Right hindlimb (tissue), 1 donor: ENCODE measurements at regions not wholly inside any gene's neighbourhood (a gene's known extent, or its start where the extent isn't known, plus 50 kb on each side); places are given as distances from the start of the nearest gene placed in this dataset.

ENCODE experiments used
- DNase-seq: peaks from one replicate; pipeline ENCODE4 v3.0.0-alpha.2; 2018

DNA sequence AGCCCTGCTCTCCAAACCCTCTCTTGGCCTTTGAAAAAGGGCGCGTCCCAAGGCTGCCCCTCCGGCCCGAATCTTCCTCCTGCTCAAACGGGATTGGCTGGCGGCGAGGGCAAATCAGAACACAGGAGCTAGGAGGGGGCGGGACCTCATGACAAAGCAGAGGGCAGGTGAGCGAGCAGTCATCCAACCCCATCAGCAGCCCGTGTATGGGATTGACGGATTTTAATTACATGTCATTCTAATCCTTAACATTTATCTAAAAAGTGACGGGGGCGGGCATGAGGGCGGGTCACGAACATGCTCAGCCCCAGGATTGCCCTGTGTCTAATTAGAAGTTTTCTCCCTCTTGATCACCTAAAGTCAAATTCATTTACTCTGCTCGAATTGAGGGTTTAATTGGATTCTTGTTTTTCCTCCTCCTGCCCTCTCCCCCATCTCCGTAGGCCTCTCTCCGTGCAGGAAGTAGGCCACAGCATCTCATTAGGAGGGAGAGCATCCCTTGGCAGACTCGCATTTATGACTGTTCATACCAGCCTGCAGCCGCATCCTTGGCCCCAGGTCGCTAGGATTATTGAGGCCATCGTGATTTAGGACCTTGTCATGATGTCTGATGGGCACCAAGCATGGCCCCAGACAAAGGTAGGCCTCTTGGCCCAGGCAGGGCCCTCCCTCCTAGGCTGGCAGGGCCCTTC is 147.1 kb downstream of the CHST1 start:
- DNase-seq, result no peak

DNA sequence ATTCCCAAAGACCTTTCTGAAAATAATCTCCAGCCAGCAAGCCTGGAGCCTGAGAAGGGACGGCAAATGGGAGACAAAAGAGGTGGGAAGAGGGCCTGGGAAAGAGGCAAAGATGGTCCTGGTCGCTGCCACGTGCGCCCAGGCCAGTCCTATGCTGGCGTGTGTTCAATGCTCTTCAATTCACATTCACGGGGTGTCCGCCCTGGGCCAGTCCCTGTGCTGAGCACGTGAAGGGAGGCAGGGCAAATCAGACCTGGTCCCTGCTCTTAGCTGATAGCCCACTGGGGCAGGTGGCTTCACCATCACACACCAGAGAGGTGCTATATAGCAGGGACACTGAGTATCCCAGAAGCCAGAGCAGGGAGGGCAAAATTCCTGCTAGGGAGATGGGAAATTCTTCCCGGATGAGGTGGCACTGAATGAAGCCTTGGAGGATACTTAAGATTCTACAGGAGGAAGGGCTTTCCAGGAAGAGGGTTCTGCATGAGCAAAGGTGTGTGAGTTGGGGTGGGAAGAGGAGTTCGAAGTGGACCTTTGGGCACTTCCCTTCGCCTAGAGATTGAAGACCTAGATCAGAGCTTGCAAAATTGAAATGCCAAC is 148.2 kb downstream of the CHST1 start:
- no peak for DNase-seq

GRCh38 chr11:45513821-45514340 is 151.5 kb downstream of the CHST1 start:
- no peak for DNase-seq

DNA sequence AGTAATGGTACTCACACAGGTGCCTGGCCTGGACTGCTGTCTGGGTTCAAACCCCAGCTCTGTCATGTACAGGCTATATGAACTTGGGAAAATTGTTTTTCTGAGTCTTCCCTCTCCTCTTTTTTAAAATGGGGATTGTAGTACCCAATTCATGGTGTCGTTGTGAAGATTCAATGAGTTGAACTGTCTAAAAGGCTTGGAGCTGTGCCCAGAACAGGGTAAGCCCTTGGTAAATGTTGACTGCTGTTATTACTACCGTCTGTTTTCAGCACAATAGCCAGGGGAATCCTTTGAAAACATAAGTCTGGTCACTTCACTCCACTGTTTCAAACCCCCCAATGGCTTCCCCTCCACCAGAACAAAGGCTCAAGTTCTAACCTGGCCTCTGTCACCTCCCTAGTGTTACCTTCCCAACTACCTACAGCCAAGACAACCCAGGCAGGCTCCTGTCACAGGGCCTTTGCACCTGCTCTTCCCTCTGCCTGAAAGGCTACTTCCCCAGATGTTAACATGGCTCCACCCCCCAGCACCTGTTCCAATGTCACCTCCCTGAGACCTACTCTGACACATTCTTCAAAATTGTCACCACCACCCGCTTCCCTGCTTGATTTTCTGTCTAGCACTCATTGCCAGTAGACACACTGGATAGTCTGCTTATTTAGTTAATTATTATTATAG is 152.8 kb downstream of the CHST1 start:
- no peak for DNase-seq

GRCh38 chr11:45511566-45511965 is 153.9 kb downstream of the CHST1 start:
- DNase-seq, result no peak

- no peak for DNase-seq
Measured at GRCh38 chr11:45507916-45508315, 157.5 kb downstream of the CHST1 start.

DNA sequence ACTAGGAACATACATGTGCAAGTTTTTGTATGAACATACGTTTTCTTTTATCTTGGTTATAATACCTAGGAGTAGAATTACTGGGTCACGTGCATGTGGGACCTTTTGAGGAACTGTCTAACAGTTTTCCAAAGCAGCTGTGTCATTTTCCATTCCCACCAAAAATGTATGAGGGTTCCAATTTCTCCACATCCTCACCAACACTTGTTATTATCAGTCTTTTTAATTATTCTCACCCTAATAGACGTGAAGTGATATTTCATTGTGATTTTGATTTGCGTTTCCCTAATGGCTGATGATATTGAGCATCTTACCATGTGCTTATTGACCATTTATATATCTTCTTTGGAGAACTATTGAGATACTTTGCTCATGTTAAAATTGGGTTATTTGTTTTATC is 162.1 kb downstream of the CHST1 start:
- no peak for DNase-seq

DNA sequence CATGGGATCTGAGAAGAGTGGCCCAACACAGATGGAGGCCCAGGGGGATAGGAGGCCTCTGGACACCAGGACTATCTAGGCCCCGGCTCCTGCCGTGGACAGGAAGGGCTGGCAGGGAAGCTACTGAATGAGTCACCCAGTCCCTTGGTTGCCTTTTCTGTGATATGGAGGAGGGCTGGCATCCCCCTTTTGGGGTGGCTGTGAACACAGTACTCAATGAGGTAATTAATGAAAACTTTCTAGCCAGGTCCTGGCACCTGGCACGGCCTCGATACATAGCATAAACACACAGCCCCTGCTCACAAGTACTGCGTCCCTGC is 163.2 kb downstream of the CHST1 start:
- no peak for DNase-seq

DNA sequence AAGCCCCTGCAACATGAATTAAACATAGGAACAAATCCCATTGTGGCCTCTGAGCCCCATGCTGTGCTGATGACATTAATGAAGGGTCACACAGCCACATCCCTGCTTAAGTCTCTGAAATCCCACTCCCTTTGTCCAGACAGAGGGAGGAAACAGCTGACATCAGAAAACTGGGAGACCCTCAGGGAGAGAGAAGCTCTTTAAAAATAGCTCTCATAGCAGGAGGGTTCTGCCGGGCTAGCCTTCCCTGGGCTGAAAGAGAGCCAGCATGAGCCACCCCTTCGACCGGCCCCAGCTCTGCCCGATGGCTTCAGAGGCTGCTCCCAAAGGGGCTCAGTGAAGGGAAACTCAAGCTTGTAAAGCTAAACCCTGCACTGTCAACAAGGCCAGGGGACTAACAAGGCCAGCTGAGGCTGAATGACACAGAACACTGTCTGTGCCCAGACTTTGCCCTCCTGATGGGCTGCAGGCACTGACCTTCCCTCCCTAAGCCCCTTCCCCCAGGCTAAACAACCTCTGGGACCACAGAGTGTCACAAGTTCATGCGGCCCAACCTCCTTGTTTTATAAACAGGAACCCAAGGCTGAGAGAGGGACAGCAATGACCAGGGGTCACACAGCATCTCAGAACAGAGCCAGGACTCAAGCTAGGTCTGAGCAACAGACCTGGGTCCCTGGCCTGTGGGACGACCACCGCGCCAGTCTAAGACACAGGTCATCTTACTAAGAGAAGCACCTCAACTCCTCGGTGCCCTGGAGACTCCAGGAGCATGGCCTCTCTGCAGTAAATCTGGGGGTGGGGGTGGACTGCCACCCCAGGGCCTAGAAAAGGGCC is 163.8 kb downstream of the CHST1 start:
- peak; percentile 45 for DNase-seq

DNA sequence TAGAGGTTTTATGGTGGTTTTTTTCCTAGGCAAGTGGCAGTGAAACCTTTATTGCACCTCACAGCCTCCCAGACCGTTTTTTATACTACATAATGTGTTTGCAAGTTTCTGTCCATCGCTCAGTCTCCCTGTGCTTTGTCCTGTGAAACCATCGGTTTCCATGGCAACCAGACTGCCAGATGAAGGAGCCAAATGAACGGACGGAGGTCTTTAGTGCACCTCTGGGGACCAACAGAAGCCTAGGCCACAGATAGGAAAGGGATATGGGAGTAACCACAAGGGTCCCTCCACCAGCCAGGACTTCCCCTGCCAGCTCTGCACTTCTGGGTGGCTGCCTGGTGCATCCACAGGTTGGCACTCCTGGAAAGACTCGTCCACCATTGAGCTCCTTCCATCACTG is 165.0 kb downstream of the CHST1 start:
- peak; percentile 56 for DNase-seq

GRCh38 chr11:45494738-45495137 is 170.7 kb downstream of the CHST1 start:
- no peak for DNase-seq

- DNase-seq, result peak; percentile 1
Measured at GRCh38 chr11:45489281-45489905, 176.0 kb downstream of the CHST1 start.

DNA sequence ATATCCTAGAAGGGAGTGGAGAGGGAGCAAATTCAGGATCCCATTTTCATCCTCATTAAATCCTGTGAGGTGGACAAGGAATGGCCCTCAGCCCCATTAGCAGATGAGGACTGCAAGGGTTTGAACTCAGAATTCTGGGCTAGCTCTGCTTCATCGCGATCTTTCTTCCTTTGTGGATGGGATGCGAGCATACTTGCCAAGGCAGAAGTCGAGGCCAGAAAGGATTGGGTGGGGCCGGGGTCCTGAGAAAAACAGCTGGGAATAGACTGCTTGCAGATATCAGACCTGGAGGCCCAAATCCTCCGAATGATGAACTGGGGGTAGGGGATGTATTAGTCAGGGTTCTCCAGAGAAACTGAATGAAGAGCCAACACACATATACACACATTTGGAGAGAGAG is 179.0 kb downstream of the CHST1 start:
- DNase-seq, result peak; percentile 3

DNA sequence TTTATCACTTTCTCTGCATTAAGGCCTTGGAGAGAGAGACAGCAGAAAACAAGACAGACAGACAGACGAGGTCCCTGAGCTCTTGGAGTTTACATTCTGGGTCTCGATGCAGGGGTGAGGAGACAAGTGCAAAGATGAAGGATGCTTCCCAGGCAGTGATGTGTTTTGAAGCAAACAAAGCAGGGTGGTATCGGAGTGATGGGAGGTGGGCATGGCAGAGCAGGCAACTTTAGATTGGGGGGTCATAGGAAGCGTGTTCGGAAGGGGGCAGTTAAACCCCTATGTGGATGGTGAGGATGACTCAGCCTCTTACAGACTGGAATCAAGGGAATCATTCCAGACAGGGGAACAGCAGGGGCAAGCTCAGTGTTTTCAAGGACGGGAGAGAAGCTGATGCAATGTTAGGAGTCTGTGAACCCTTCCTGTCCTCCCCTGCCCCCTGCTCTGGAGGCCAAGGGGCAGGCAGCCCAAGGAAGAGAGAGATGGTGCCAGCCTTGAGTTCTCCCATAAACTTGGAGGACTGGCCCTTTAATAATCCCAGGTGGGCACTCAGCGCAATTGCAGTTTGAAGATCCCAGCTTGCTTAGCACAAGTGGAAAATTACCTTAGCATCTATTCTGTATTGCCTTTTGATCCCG is 180.2 kb downstream of the CHST1 start:
- DNase-seq, result peak; percentile 5

- DNase-seq, result peak; percentile 6
Measured at GRCh38 chr11:45484326-45484883, 181.0 kb downstream of the CHST1 start.

GRCh38 chr11:45483416-45483815 is 182.0 kb downstream of the CHST1 start:
- DNase-seq, result peak; percentile 6

DNA sequence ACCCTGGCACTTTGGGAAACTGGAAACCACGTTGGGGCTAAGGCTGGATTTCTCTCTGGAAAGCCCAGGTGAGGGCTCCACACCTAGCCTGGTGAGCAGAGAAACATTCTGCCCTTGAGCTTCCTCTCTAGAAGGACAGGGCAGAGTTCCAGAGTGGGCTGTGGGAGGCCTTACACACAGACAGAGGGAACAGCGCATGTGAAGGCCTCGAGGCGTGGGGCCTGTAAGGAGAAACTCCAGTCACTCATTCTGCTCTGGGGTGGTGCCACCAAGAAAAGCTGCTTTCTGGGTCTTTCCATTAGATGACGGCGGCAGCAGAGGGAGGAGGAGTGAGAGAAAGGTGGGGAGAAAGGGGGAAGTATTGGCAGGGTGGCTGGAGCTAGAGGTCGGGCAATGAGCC is 183.1 kb downstream of the CHST1 start:
- peak; percentile 7 for DNase-seq

DNA sequence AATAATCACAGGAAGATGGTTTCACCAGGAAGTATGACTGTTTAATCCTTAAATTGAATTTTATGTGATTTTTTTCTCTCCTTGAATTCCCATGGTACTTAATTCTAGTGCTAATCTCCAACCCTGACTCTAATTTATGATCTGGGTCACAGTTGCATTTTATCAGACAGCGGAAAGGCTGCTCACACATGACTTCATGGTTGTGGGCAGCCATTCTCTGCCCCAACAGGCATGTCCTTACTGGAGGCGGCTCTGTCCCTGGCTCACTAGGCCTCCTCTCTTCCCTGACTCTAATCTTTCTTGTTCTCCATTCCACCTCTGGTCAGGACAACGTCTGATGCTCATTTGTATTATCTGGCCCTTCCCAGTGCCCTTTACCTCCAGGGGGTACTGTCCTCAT is 184.4 kb downstream of the CHST1 start:
- no peak for DNase-seq

GRCh38 chr11:45477588-45477987 is 187.8 kb downstream of the CHST1 start:
- no peak for DNase-seq

DNA sequence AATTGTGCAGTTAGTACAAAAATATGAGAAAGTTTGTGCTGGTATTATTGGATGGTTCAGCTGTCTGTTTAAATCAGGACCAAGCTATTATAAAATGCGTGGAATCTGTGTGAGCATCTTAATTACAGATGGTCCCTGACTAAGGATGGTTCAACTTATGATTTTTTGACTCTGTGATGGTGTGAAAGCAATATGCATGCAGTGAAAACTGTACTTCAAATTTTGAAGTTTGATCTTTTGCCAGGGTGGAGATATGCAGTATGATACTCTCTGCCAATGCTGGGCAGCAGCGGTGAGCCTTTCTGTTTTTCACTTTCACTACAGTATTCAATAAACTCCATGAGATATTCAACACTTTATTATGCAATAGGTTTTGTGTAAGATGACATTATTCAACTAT is 189.3 kb downstream of the CHST1 start:
- DNase-seq, result no peak

DNA sequence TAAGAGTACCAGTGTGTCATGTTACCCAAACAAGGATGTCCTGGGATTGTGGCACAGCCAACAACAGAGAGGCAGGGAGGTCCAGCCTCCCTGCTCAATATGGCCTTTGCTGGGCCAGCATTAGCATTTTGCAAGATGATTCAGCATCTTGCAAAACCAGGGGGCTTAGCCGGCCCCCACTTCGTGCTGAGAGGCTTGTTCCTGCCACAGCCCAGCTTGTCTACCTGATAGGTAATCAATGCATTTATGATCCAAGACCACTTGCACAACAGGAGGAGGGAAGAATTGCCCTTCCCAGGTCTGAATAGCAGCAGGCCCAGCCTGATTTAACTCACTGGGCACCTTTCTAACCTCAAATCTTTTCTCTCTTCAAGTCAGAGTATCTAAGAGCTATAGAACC is 189.0 kb upstream of the SYT13 start:
- no peak for DNase-seq

GRCh38 chr11:45473341-45473895 is 187.3 kb upstream of the SYT13 start:
- no peak for DNase-seq
